GM12878 (cell line): ENCODE measurements at regions not wholly inside any gene's neighbourhood (a gene's known extent, or its start where the extent isn't known, plus 50 kb on each side); places are given as distances from the start of the nearest gene placed in this dataset.

ENCODE experiments used
- ATAC-seq: fragments of 200-7000 bp; cut with Tn5 transposase; 3 replicates; pipeline ENCODE4 v1.9.1; 2020; ENCODE audit warnings: mild to moderate bottlenecking, moderate library complexity
- BruUV-seq: library from RNA; stranded (reverse); fragments of 400-500 nt; replicated peaks from 2 replicates; lab custom pipeline; 2021; lab: Mats Ljungman, UMichigan
- CTCF ChIA-PET: fragments of 300-600 bp; sonication (Branson Sonifier 250); formaldehyde crosslinking; extraction: SDS; loops from one replicate; lab custom pipeline; 2021; ENCODE audit warnings: inconsistent platforms; lab: Yijun Ruan, JAX
- POLR2A ChIA-PET: fragments of 350-600 bp; formaldehyde crosslinking; extraction: SDS; loops from one replicate; lab custom pipeline; 2021; ENCODE audit warnings: inconsistent platforms; lab: Charles Lee
- RAD21 ChIA-PET: fragments of 300-600 bp; sonication (Branson Sonifier 250); formaldehyde crosslinking; loops from one replicate; lab custom pipeline; 2023; ENCODE audit warnings: antibody characterized with exemption; ENCODE audit not compliant: unreplicated experiment; lab: Charles Lee
- SMC1A ChIA-PET: fragments of 300-600 bp; sonication (Branson Sonifier 250); formaldehyde crosslinking; loops from one replicate; lab custom pipeline; 2023; ENCODE audit not compliant: unreplicated experiment, uncharacterized antibody; lab: Charles Lee
- DNase-seq: peaks from one replicate; pipeline ENCODE4 v3.0.0-alpha.2; 2011; ENCODE audit warnings: low read depth, low spot score
- FAIRE-seq: peaks from 3 replicates; lab custom pipeline; 2011; peaks lifted over from hg19 to GRCh38; lab: Jason Lieb, UNC
- H2AFZ ChIP-seq: 2 replicates; pipeline ENCODE4 v1.6.0; 2011; ENCODE audit warnings: low read depth, low read length, control low read depth; ENCODE audit not compliant: control insufficient read depth
- H3K27ac ChIP-seq: 2 replicates; pipeline ENCODE4 v1.5.1; 2011; ENCODE audit warnings: control low read depth; ENCODE audit not compliant: control insufficient read depth, insufficient read depth
- H3K27me3 ChIP-seq, 2 experiments: replicated peaks in 1 of 2; 2 replicates each; pipeline versions ENCODE4 v1.6.0 to v1.6.1; 2011; ENCODE audit warnings: low read length in 1 of 2; ENCODE audit not compliant: control insufficient read depth in 2 of 2, insufficient read depth in 2 of 2
- H3K36me3 ChIP-seq, 2 experiments: 2 replicates each; pipeline ENCODE4 v1.5.1; 2011; ENCODE audit warnings: low read length in 1 of 2; ENCODE audit not compliant: control insufficient read depth in 2 of 2, insufficient read depth in 2 of 2
- H3K4me1 ChIP-seq: 2 replicates; pipeline ENCODE4 v1.6.1; 2011; ENCODE audit warnings: mild to moderate bottlenecking, low read length, moderate library complexity, mixed read lengths; ENCODE audit not compliant: control insufficient read depth, insufficient read depth
- H3K4me2 ChIP-seq: 2 replicates; pipeline ENCODE4 v1.6.0; 2011; ENCODE audit warnings: control low read depth; ENCODE audit not compliant: control insufficient read depth, insufficient read depth
- H3K4me3 ChIP-seq: fragments of 200-600 bp; sonication (generic); 2 replicates; pipeline ENCODE4 v1.5.1; 2016
- H3K79me2 ChIP-seq: 2 replicates; pipeline ENCODE4 v1.6.0; 2011; ENCODE audit warnings: low read length; ENCODE audit not compliant: control insufficient read depth, insufficient read depth
- H3K9ac ChIP-seq: 2 replicates; pipeline ENCODE4 v1.8.0; 2011; ENCODE audit warnings: low read length, control low read depth, mixed read lengths; ENCODE audit not compliant: control insufficient read depth, insufficient read depth
- H3K9me3 ChIP-seq: replicated peaks from 3 replicates; pipeline ENCODE4 v1.5.1; 2011; ENCODE audit warnings: mild to moderate bottlenecking, low read length; ENCODE audit not compliant: control insufficient read depth, insufficient read depth
- H4K20me1 ChIP-seq: 2 replicates; pipeline ENCODE4 v1.6.0; 2011; ENCODE audit not compliant: control insufficient read depth, insufficient read depth
- CHD4 ChIP-seq: fragments of 200-600 bp; sonication (generic); IDR thresholded peaks from 2 replicates; pipeline ENCODE4 v1.6.1; 2016; ENCODE audit warnings: mild to moderate bottlenecking
- E2F8 ChIP-seq: fragments of 450-650 bp; IDR thresholded peaks from 2 replicates; pipeline ENCODE4 v1.6.1; 2018; ENCODE audit warnings: mild to moderate bottlenecking, low read depth, moderate library complexity; ENCODE audit not compliant: partially characterized antibody
- EZH2 ChIP-seq: IDR thresholded peaks from 2 replicates; pipeline ENCODE4 v1.6.1; 2012; ENCODE audit warnings: low read depth, mild to moderate bottlenecking, control low read depth, inconsistent platforms, low read length, borderline replicate concordance; ENCODE audit not compliant: control insufficient read depth
- HDGF ChIP-seq: fragments of 450-650 bp; IDR thresholded peaks from 2 replicates; pipeline ENCODE4 v1.6.1; 2016; ENCODE audit warnings: antibody characterized with exemption
- JUNB ChIP-seq: IDR thresholded peaks from 2 replicates; pipeline ENCODE4 v1.6.1; 2016; ENCODE audit warnings: antibody characterized with exemption, mild to moderate bottlenecking
- NFXL1 ChIP-seq: fragments of 450-650 bp; IDR thresholded peaks from 2 replicates; pipeline ENCODE4 v1.6.1; 2017; ENCODE audit warnings: antibody characterized with exemption, mild to moderate bottlenecking, borderline replicate concordance
- POLR2AphosphoS2 ChIP-seq: IDR thresholded peaks from 2 replicates; pipeline ENCODE4 v1.6.1; 2011; ENCODE audit warnings: low read depth, mild to moderate bottlenecking, low read length, improper control_type of control experiment, moderate library complexity
- RAD51 ChIP-seq: fragments of 450-650 bp; IDR thresholded peaks from 2 replicates; pipeline ENCODE4 v1.6.1; 2016; ENCODE audit warnings: moderate library complexity, mild to moderate bottlenecking, inconsistent platforms
- RCOR1 ChIP-seq: conservative IDR thresholded peaks from 2 replicates; pipeline ENCODE4 v1.6.1; 2012; ENCODE audit warnings: low read depth, low read length, improper control_type of control experiment
- SIN3A ChIP-seq: IDR thresholded peaks from 2 replicates; pipeline ENCODE4 v1.6.1; 2012; ENCODE audit warnings: low read depth, low read length, improper control_type of control experiment
- SIX5 ChIP-seq: IDR thresholded peaks from 2 replicates; pipeline ENCODE4 v1.6.1; 2011; ENCODE audit warnings: mild to moderate bottlenecking, low read depth, low read length, moderate library complexity; ENCODE audit not compliant: severe bottlenecking
- SMAD5 ChIP-seq: IDR thresholded peaks from 2 replicates; pipeline ENCODE4 v1.6.1; 2016; ENCODE audit warnings: antibody characterized with exemption, low read depth
- SMC3 ChIP-seq: IDR thresholded peaks from 2 replicates; pipeline ENCODE4 v1.6.1; 2011; ENCODE audit warnings: low read length, improper control_type of control experiment, borderline replicate concordance
- ZNF384 ChIP-seq: IDR thresholded peaks from 2 replicates; pipeline ENCODE4 v1.6.1; 2012; ENCODE audit warnings: low read depth, mild to moderate bottlenecking, low read length, improper control_type of control experiment, borderline replicate concordance
- ZNF592 ChIP-seq: fragments of 450-650 bp; IDR thresholded peaks from 2 replicates; pipeline ENCODE4 v1.6.1; 2017; ENCODE audit warnings: mild to moderate bottlenecking, moderate library complexity
- WGBS: methylation state at CpG from one replicate; pipeline ENCODE4 v1.1.6; 2016; ENCODE audit warnings: low lambda C conversion rate; ENCODE audit not compliant: insufficient replicate concordance, insufficient coverage; ENCODE audit errors: missing lambda C conversion rate; 5-methylcytosine and 5-hydroxymethylcytosine counted together
- in situ Hi-C: fragments of 300-500 bp; cut with MboI; formaldehyde crosslinking; loops from 9 replicates; pipeline ENCODE4 v1.14.3; 2018; ENCODE audit warnings: mixed read lengths
- intact Hi-C: fragments of 100-400 bp; cut with micrococcal nuclease; formaldehyde crosslinking; loops from one replicate; pipeline ENCODE4 v1.14.2; 2022; ENCODE audit not compliant: unreplicated experiment

GRCh38 chr3:145183261-145183660 lies 977.7 kb downstream of the PLOD2 start (continued):
- TF ChIP-seq SIX5 (no peak), SMAD5 (no peak), ZNF592 (no peak), CHD4 (no peak), SIN3A (no peak), POLR2AphosphoS2 (no peak), RCOR1 (no peak), NFXL1 (no peak)

- H3K9me3 ChIP-seq: no peaks in the 10 kb centered on the region
- FAIRE-seq (no peak), ATAC-seq (no peak), DNase-seq (no peak)
- H3K4me1 ChIP-seq: no peaks in the 10 kb centered on the region
- no TSS peak for BruUV-seq
- 46% methylated on average over 2 of the region's 2 CpGs for WGBS
- ChIA-PET POLR2A (no interaction called here), SMC1A (no interaction called here), RAD21 (no interaction called here), CTCF (no interaction called here)
- H3K36me3 ChIP-seq: no peaks in the 10 kb centered on the region
- H4K20me1 ChIP-seq: no peaks in the 10 kb centered on the region
- intact Hi-C loops: no loop called here
- H3K4me3 ChIP-seq: no peak overlapping the region
- H3K4me2 ChIP-seq: no peak overlapping the region
- no peaks in the 10 kb centered on the region for H3K79me2 ChIP-seq
- H2AFZ ChIP-seq: no peak overlapping the region
- no peak overlapping the region for H3K9ac ChIP-seq
- no peak for TF ChIP-seq ZNF384
- TF ChIP-seq SMC3: no peak
- no peak for TF ChIP-seq HDGF
- no peak for TF ChIP-seq JUNB
- no peak for TF ChIP-seq EZH2
- TF ChIP-seq E2F8: no peak
- no peak for TF ChIP-seq RAD51
- no peak overlapping the region for H3K27ac ChIP-seq
- H3K27me3 ChIP-seq: no peaks in the 10 kb centered on the region
- in situ Hi-C loops: no loop called here
Observed at GRCh38 chr3:145188079-145188770, 972.8 kb downstream of the PLOD2 start.
